PC-3 (cell line): ENCODE measurements at regions not wholly inside any gene's neighbourhood (a gene's known extent, or its start where the extent isn't known, plus 50 kb on each side); places are given as distances from the start of the nearest gene placed in this dataset.

ENCODE experiments used
- ATAC-seq: fragments of 200-7000 bp; cut with Tn5 transposase; 2 replicates; pipeline ENCODE4 v1.9.1; 2020; ENCODE audit warnings: mild to moderate bottlenecking, moderate library complexity
- BruUV-seq: library from RNA; stranded (reverse); fragments of 400-500 nt; replicated peaks from 2 replicates; lab custom pipeline; 2021; lab: Mats Ljungman, UMichigan
- CTCF ChIA-PET: fragments of 300-600 bp; sonication (Branson Sonifier 250); formaldehyde crosslinking; loops from one replicate; lab custom pipeline; 2022; ENCODE audit warnings: antibody characterized with exemption; lab: Charles Lee
- POLR2A ChIA-PET: fragments of 300-600 bp; sonication (Branson Sonifier 250); formaldehyde crosslinking; loops from one replicate; lab custom pipeline; 2022; ENCODE audit warnings: antibody characterized with exemption; ENCODE audit not compliant: unreplicated experiment; lab: Charles Lee
- DNase-seq: peaks from one replicate; pipeline ENCODE4 v3.0.0-alpha.2; 2015
- H2AFZ ChIP-seq: fragments of 300-600 bp; sonication (generic); 2 replicates; pipeline ENCODE4 v1.6.0; 2016; ENCODE audit warnings: antibody characterized with exemption, low read length
- H3F3A ChIP-seq: fragments of 300-600 bp; sonication (generic); one replicate; pipeline ENCODE4 v1.6.0; 2017; ENCODE audit warnings: antibody characterized with exemption, low read length, control low read depth, mild to moderate bottlenecking; ENCODE audit not compliant: unreplicated experiment
- H3K27ac ChIP-seq: fragments of 300-600 bp; sonication (generic); 2 replicates; pipeline ENCODE4 v1.5.1; 2016; ENCODE audit warnings: mild to moderate bottlenecking, low read length
- H3K27me3 ChIP-seq: fragments of 300-600 bp; sonication (generic); 2 replicates; pipeline ENCODE4 v1.6.1; 2016; ENCODE audit warnings: low read length, mixed read lengths
- H3K36me3 ChIP-seq: fragments of 300-600 bp; sonication (generic); 2 replicates; pipeline ENCODE4 v1.6.1; 2016; ENCODE audit warnings: low read depth, mixed run types, low read length, mixed read lengths
- H3K4me1 ChIP-seq: fragments of 300-600 bp; sonication (generic); 2 replicates; pipeline ENCODE4 v1.5.1; 2016; ENCODE audit warnings: low read length; ENCODE audit not compliant: insufficient read depth
- H3K4me2 ChIP-seq: fragments of 300-600 bp; sonication (generic); 2 replicates; pipeline ENCODE4 v1.6.0; 2016; ENCODE audit warnings: low read length
- H3K4me3 ChIP-seq: fragments of 300-600 bp; sonication (generic); 2 replicates; pipeline ENCODE4 v1.5.1; 2016; ENCODE audit warnings: mild to moderate bottlenecking, low read length, mixed read lengths
- H3K79me2 ChIP-seq: fragments of 300-600 bp; sonication (generic); 2 replicates; pipeline ENCODE4 v1.6.1; 2017; ENCODE audit warnings: low read length, mixed read lengths
- H3K9ac ChIP-seq: fragments of 300-600 bp; sonication (generic); 2 replicates; pipeline ENCODE4 v1.6.0; 2016; ENCODE audit warnings: mild to moderate bottlenecking, low read length
- H3K9me2 ChIP-seq: fragments of 300-600 bp; sonication (generic); replicated peaks from 2 replicates; pipeline ENCODE4 v1.6.1; 2016; ENCODE audit warnings: mixed run types, low read length, mixed read lengths
- H3K9me3 ChIP-seq: fragments of 300-600 bp; sonication (generic); 2 replicates; pipeline ENCODE4 v1.6.1; 2016; ENCODE audit warnings: low read length, mixed read lengths
- H4K20me1 ChIP-seq: fragments of 300-600 bp; sonication (generic); 2 replicates; pipeline ENCODE4 v1.6.1; 2016; ENCODE audit warnings: low read length, mixed read lengths
- CTCF ChIP-seq: fragments of 300-600 bp; sonication (generic); conservative IDR thresholded peaks from 2 replicates; pipeline ENCODE4 v1.5.1; 2017; ENCODE audit warnings: antibody characterized with exemption, low read depth, mild to moderate bottlenecking, low read length
- EZH2 ChIP-seq: fragments of 300-600 bp; sonication (generic); IDR thresholded peaks from one replicate; pipeline ENCODE4 v1.6.1; 2017; ENCODE audit warnings: antibody characterized with exemption, mild to moderate bottlenecking, low read length; ENCODE audit not compliant: unreplicated experiment
- EZH2phosphoT487 ChIP-seq: fragments of 300-600 bp; sonication (generic); IDR thresholded peaks from 2 replicates; pipeline ENCODE4 v1.6.1; 2018; ENCODE audit warnings: mild to moderate bottlenecking, antibody characterized with exemption, low read length, borderline replicate concordance
- intact Hi-C: fragments of 100-400 bp; cut with micrococcal nuclease; formaldehyde crosslinking; loops from 2 replicates; pipeline ENCODE4 v1.9.0; 2023

GRCh38 chr2:204089574-204089973, 153.0 kb downstream of the ICOS start:
- no peak overlapping the region for H3K27ac ChIP-seq
- H4K20me1 ChIP-seq, result no peaks in the 10 kb centered on the region
- no peak overlapping the region for H3K9ac ChIP-seq
- H3K27me3 ChIP-seq, result peaks cover 15% of the 10 kb centered on the region
- no peak overlapping the region for H3K4me3 ChIP-seq
- POLR2A ChIA-PET, result no interaction called here
- no peaks in the 10 kb centered on the region for H3K36me3 ChIP-seq
- DNase-seq (no peak), ATAC-seq (no peak)
- CTCF ChIA-PET, result no interaction called here
- H3K4me1 ChIP-seq, result peaks cover 14% of the 10 kb centered on the region
- intact Hi-C loops, result no loop called here
- H2AFZ ChIP-seq, result no peak overlapping the region
- H3F3A ChIP-seq, result no peaks in the 10 kb centered on the region
- no peaks in the 10 kb centered on the region; the same call in 1 of the 2 replicates for H3K9me3 ChIP-seq
- no peak for TF ChIP-seq EZH2
- TF ChIP-seq CTCF, result no peak
- TF ChIP-seq EZH2phosphoT487, result no peak
- H3K4me2 ChIP-seq, result no peak overlapping the region
- no TSS peak for BruUV-seq
- H3K79me2 ChIP-seq, result no peaks in the 10 kb centered on the region
- no peaks in the 10 kb centered on the region for H3K9me2 ChIP-seq

- H3K4me3 ChIP-seq, result no peak overlapping the region
- peaks cover 15% of the 10 kb centered on the region for H3K27me3 ChIP-seq
- ATAC-seq (no peak), DNase-seq (no peak)
- H3K4me2 ChIP-seq, result no peak overlapping the region
- H3K9me2 ChIP-seq, result no peaks in the 10 kb centered on the region
- H2AFZ ChIP-seq, result no peak overlapping the region
- H3K9ac ChIP-seq, result no peak overlapping the region
- no peak overlapping the region for H3K27ac ChIP-seq
- ChIA-PET POLR2A (no interaction called here), CTCF (no interaction called here)
- no peaks in the 10 kb centered on the region for H4K20me1 ChIP-seq
- H3F3A ChIP-seq, result no peaks in the 10 kb centered on the region
- no peaks in the 10 kb centered on the region for H3K36me3 ChIP-seq
- no peaks in the 10 kb centered on the region; the same call in 1 of the 2 replicates for H3K9me3 ChIP-seq
- H3K79me2 ChIP-seq, result no peaks in the 10 kb centered on the region
- peaks cover 14% of the 10 kb centered on the region for H3K4me1 ChIP-seq
- intact Hi-C loops, result no loop called here
- no TSS peak for BruUV-seq
- TF ChIP-seq EZH2phosphoT487 (no peak), CTCF (no peak), EZH2 (no peak)
Observed at GRCh38 chr2:204090021-204090420, 153.5 kb downstream of the ICOS start.

GRCh38 chr2:204104811-204105210, 168.2 kb downstream of the ICOS start:
- Histone ChIP-seq H3K4me2 (no peak overlapping the region), H3K9me2 (no peaks in the 10 kb centered on the region), H3F3A (no peaks in the 10 kb centered on the region), H3K36me3 (no peaks in the 10 kb centered on the region), H4K20me1 (no peaks in the 10 kb centered on the region), H3K9ac (no peak overlapping the region), H3K27ac (no peak overlapping the region), H3K9me3 (no peaks in the 10 kb centered on the region), H3K27me3 (peaks cover 56% of the 10 kb centered on the region), H2AFZ (no peak overlapping the region), H3K4me3 (no peak overlapping the region), H3K79me2 (no peaks in the 10 kb centered on the region), H3K4me1 (no peaks in the 10 kb centered on the region)
- DNase-seq (no peak), ATAC-seq (no peak)
- ChIA-PET POLR2A (no interaction called here), CTCF (no interaction called here)
- intact Hi-C loops, result no loop called here
- BruUV-seq, result no TSS peak
- no peak for TF ChIP-seq CTCF
- TF ChIP-seq EZH2phosphoT487, result no peak
- TF ChIP-seq EZH2, result no peak
